Mesendoderm (in vitro differentiated cells): ENCODE measurements at regions not wholly inside any gene's neighbourhood (a gene's known extent, or its start where the extent isn't known, plus 50 kb on each side); places are given as distances from the start of the nearest gene placed in this dataset.

Experiments used
- DNase-seq: peaks from one replicate; pipeline ENCODE4 v3.0.0; 2013
- H2AK5ac ChIP-seq: 2 replicates; pipeline ENCODE4 v1.6.1; 2013; ENCODE audit warnings: low read length, inconsistent platforms
- H2BK120ac ChIP-seq: 2 replicates; pipeline ENCODE4 v1.6.1; 2013; ENCODE audit warnings: low read depth, mild to moderate bottlenecking, low read length, moderate library complexity, mixed read lengths
- H2BK15ac ChIP-seq: replicated peaks from 2 replicates; pipeline ENCODE4 v1.6.1; 2013; ENCODE audit warnings: low read depth, mild to moderate bottlenecking, moderate library complexity
- H2BK5ac ChIP-seq: 2 replicates; pipeline ENCODE4 v1.6.1; 2013; ENCODE audit warnings: low read length, inconsistent platforms
- H3K18ac ChIP-seq: 2 replicates; pipeline ENCODE4 v1.6.1; 2013; ENCODE audit warnings: mild to moderate bottlenecking, low read length, mixed read lengths
- H3K23ac ChIP-seq: one replicate; pipeline ENCODE4 v1.6.1; 2013; ENCODE audit warnings: low read length
- H3K27ac ChIP-seq: 2 replicates; pipeline ENCODE4 v1.5.1; 2013; ENCODE audit warnings: low read depth, mild to moderate bottlenecking, inconsistent platforms, low read length, moderate library complexity
- H3K27me3 ChIP-seq: 2 replicates; pipeline ENCODE4 v1.6.1; 2013; ENCODE audit warnings: low read length, control low read depth, mild to moderate bottlenecking, inconsistent platforms; ENCODE audit not compliant: insufficient read depth, poor library complexity
- H3K36me3 ChIP-seq: 2 replicates; pipeline ENCODE4 v1.6.1; 2013; ENCODE audit warnings: low read length, inconsistent platforms; ENCODE audit not compliant: control insufficient read depth, insufficient read depth
- H3K4ac ChIP-seq: one replicate; pipeline ENCODE4 v1.6.1; 2013; ENCODE audit warnings: low read depth, mild to moderate bottlenecking, low read length, moderate library complexity
- H3K4me1 ChIP-seq: 2 replicates; pipeline ENCODE4 v1.6.1; 2013; ENCODE audit warnings: low read depth, low read length, inconsistent platforms; ENCODE audit not compliant: control insufficient read depth
- H3K4me2 ChIP-seq: 2 replicates; pipeline ENCODE4 v1.6.1; 2013; ENCODE audit warnings: low read length
- H3K4me3 ChIP-seq: 2 replicates; pipeline ENCODE4 v1.5.1; 2013; ENCODE audit warnings: mild to moderate bottlenecking, low read length
- H3K56ac ChIP-seq: one replicate; pipeline ENCODE4 v1.6.1; 2013; ENCODE audit warnings: low read length
- H3K79me1 ChIP-seq: 2 replicates; pipeline ENCODE4 v1.6.1; 2013; ENCODE audit warnings: low read length, inconsistent platforms
- H3K79me2 ChIP-seq: 2 replicates; pipeline ENCODE4 v1.6.1; 2013; ENCODE audit warnings: mild to moderate bottlenecking, low read length; ENCODE audit not compliant: control insufficient read depth, insufficient read depth
- H3K9ac ChIP-seq: 2 replicates; pipeline ENCODE4 v1.6.1; 2013; ENCODE audit warnings: low read length, inconsistent platforms
- H4K5ac ChIP-seq: one replicate; pipeline ENCODE4 v1.6.1; 2013; ENCODE audit warnings: low read length
- H4K8ac ChIP-seq: one replicate; pipeline ENCODE4 v1.6.1; 2013; ENCODE audit warnings: low read depth, mild to moderate bottlenecking, control low read depth, low read length, moderate library complexity
- WGBS: extraction: QIAGEN DNeasy Blood & Tissue Kit; methylation state at CpG from one replicate; pipeline ENCODE4 v1.1.7; 2013; ENCODE audit warnings: low lambda C conversion rate, missing lambda C conversion rate; ENCODE audit not compliant: insufficient coverage; ENCODE audit errors: extremely low coverage; 5-methylcytosine and 5-hydroxymethylcytosine counted together

- Histone ChIP-seq H2BK5ac (no peak overlapping the region), H4K8ac (no peak overlapping the region), H3K36me3 (no peaks in the 10 kb centered on the region), H3K56ac (no peak overlapping the region), H3K27ac (no peak overlapping the region), H3K4me1 (no peaks in the 10 kb centered on the region), H3K18ac (no peak overlapping the region), H3K4me3 (no peak overlapping the region), H3K27me3 (no peaks in the 10 kb centered on the region), H3K4ac (no peak overlapping the region), H3K4me2 (no peak overlapping the region), H3K79me2 (no peaks in the 10 kb centered on the region), H4K5ac (no peak overlapping the region), H3K9ac (no peak overlapping the region), H2BK120ac (no peak overlapping the region), H3K23ac (no peak overlapping the region), H2AK5ac (no peak overlapping the region), H3K79me1 (no peaks in the 10 kb centered on the region), H2BK15ac (no peak overlapping the region)
- no peak for DNase-seq
Measured at GRCh38 chr4:124977045-124977444, 264.5 kb upstream of the ANKRD50 start.

DNA sequence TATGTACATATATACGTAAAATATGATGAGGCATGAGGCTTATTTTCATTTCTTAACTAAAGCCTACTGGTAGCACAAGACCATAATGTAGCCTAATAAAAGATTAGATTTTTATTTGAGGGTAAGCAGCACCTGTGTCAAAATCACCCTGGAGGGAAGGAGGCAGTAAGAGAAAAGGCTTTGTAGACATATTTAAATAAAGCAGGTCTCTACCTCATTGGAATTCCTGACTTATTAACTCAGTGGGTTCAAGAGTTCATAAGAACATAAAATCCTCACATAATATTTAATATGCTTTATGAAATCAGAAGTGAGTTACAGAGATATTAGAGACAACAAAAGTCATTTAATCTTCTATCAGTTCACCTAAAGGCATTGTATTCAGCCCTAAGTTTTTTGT lies 261.6 kb upstream of the ANKRD50 start:
- no peak overlapping the region for H2BK15ac ChIP-seq
- no peaks in the 10 kb centered on the region for H3K4me1 ChIP-seq
- no peak overlapping the region for H3K4ac ChIP-seq
- no peak for DNase-seq
- H3K36me3 ChIP-seq = no peaks in the 10 kb centered on the region
- no peaks in the 10 kb centered on the region for H3K79me2 ChIP-seq
- H3K79me1 ChIP-seq = no peaks in the 10 kb centered on the region
- H3K4me3 ChIP-seq = no peak overlapping the region
- H3K23ac ChIP-seq = no peak overlapping the region
- no peaks in the 10 kb centered on the region for H3K27me3 ChIP-seq
- no peak overlapping the region for H2BK120ac ChIP-seq
- H2BK5ac ChIP-seq = no peak overlapping the region
- H3K9ac ChIP-seq = no peak overlapping the region
- H4K5ac ChIP-seq = no peak overlapping the region
- WGBS = no CpG with 5 or more reads among the region's 1 CpG
- no peak overlapping the region for H3K56ac ChIP-seq
- no peak overlapping the region for H3K27ac ChIP-seq
- no peak overlapping the region for H3K18ac ChIP-seq
- H2AK5ac ChIP-seq = no peak overlapping the region
- no peak overlapping the region for H4K8ac ChIP-seq
- no peak overlapping the region for H3K4me2 ChIP-seq

DNA sequence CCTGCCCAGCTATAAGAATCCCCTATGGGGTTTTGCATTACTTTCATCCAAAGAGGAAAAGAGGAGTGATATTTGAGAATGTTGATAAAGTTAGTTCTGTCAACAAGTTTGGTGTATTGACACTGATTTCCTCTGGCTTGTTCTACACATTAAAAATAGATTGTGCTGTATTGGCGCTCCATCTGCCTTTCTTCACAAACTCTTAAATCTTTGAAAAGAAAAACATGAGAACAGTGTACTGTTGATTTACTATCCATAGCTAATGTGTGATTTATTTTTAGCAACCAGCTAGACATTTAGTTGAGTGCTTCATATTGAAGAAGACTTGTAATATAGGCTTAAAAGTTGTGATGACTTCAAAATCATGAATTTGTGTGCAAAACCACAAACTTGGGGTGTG lies 261.2 kb upstream of the ANKRD50 start:
- no peak overlapping the region for H2BK15ac ChIP-seq
- H3K27ac ChIP-seq = no peak overlapping the region
- no peak overlapping the region for H4K8ac ChIP-seq
- no peaks in the 10 kb centered on the region for H3K79me2 ChIP-seq
- WGBS = no CpG with 5 or more reads among the region's 1 CpG
- H2BK5ac ChIP-seq = no peak overlapping the region
- no peak overlapping the region for H3K9ac ChIP-seq
- no peak overlapping the region for H3K4me2 ChIP-seq
- no peak overlapping the region for H4K5ac ChIP-seq
- no peaks in the 10 kb centered on the region for H3K36me3 ChIP-seq
- H3K56ac ChIP-seq = no peak overlapping the region
- DNase-seq = no peak
- H3K79me1 ChIP-seq = no peaks in the 10 kb centered on the region
- H3K18ac ChIP-seq = no peak overlapping the region
- H3K23ac ChIP-seq = no peak overlapping the region
- H3K4ac ChIP-seq = no peak overlapping the region
- no peak overlapping the region for H2BK120ac ChIP-seq
- H3K4me3 ChIP-seq = no peak overlapping the region
- H3K4me1 ChIP-seq = no peaks in the 10 kb centered on the region
- H2AK5ac ChIP-seq = no peak overlapping the region
- H3K27me3 ChIP-seq = no peaks in the 10 kb centered on the region

DNA sequence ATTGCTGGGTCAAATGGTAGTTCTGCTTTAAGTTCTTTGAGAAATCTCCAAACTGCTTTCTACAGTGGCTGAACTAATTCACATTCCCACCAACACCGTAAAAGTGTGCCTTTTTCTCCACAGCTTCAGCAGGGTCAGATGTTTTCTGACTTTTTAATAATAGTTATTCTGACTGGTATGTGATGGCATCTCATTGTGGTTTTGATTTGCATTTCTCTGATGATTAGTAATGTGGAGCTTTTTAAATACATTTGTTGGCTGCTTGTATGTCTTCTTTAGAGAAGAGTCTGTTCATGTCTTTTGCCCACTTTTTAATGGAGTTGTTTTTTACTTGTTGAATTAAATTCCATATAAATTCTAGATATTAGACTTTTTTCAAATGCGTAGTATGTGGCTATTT lies 257.5 kb upstream of the ANKRD50 start:
- Histone ChIP-seq H4K5ac (no peak overlapping the region), H3K4ac (no peak overlapping the region), H4K8ac (no peak overlapping the region), H3K4me1 (no peaks in the 10 kb centered on the region), H3K27ac (no peak overlapping the region), H3K79me1 (no peaks in the 10 kb centered on the region), H3K56ac (no peak overlapping the region), H2BK120ac (no peak overlapping the region), H3K9ac (no peak overlapping the region), H3K36me3 (no peaks in the 10 kb centered on the region), H2AK5ac (no peak overlapping the region), H3K27me3 (no peaks in the 10 kb centered on the region), H2BK5ac (no peak overlapping the region), H3K79me2 (no peaks in the 10 kb centered on the region), H2BK15ac (no peak overlapping the region), H3K4me2 (no peak overlapping the region), H3K18ac (no peak overlapping the region), H3K23ac (no peak overlapping the region), H3K4me3 (no peak overlapping the region)
- WGBS = no CpG with 5 or more reads among the region's 2 CpGs
- DNase-seq = no peak

DNA sequence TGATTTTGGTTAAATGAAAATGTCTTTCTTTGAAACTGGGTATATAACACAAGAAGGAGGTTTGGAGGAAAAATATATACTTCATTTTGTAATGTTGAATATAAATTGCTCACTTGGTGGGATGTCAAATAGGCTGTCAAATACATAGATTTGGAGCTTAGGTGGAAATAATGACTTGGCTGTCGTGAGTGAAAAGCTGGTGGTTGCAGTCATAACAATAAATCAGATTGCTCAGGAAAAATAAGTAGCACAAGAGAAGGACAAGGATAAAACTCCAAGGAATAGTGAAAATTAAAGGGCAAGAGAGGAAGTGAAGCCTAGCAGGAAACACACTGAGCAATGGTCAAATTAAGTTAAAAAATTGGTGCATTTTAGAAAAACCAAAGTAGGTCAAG lies 253.0 kb upstream of the ANKRD50 start:
- Histone ChIP-seq H3K4me2 (no peak overlapping the region), H3K9ac (no peak overlapping the region), H3K4me1 (no peaks in the 10 kb centered on the region), H2BK120ac (no peak overlapping the region), H2BK15ac (no peak overlapping the region), H3K4ac (no peak overlapping the region), H3K36me3 (no peaks in the 10 kb centered on the region), H2BK5ac (no peak overlapping the region), H2AK5ac (no peak overlapping the region), H3K4me3 (no peak overlapping the region), H3K18ac (no peak overlapping the region), H3K79me2 (no peaks in the 10 kb centered on the region), H3K79me1 (no peaks in the 10 kb centered on the region), H4K8ac (no peak overlapping the region), H3K23ac (no peak overlapping the region), H3K56ac (no peak overlapping the region), H3K27ac (no peak overlapping the region), H4K5ac (no peak overlapping the region), H3K27me3 (no peaks in the 10 kb centered on the region)
- no CpG with 5 or more reads among the region's 1 CpG for WGBS
- DNase-seq = no peak

- H2AK5ac ChIP-seq = no peak overlapping the region
Measured at GRCh38 chr4:124964852-124965496, 252.4 kb upstream of the ANKRD50 start.

More at GRCh38 chr4:124964852-124965496, 252.4 kb upstream of the ANKRD50 start:
- Histone ChIP-seq H2BK5ac (no peak overlapping the region), H3K4me2 (no peak overlapping the region), H4K8ac (no peak overlapping the region), H2BK120ac (no peak overlapping the region), H3K27me3 (no peaks in the 10 kb centered on the region), H3K18ac (no peak overlapping the region), H3K79me2 (no peaks in the 10 kb centered on the region), H3K4me3 (no peak overlapping the region), H3K4ac (no peak overlapping the region), H4K5ac (no peak overlapping the region), H2BK15ac (no peak overlapping the region), H3K27ac (no peak overlapping the region), H3K9ac (no peak overlapping the region), H3K56ac (no peak overlapping the region), H3K23ac (no peak overlapping the region), H3K4me1 (no peaks in the 10 kb centered on the region), H3K79me1 (no peaks in the 10 kb centered on the region), H3K36me3 (no peaks in the 10 kb centered on the region)
- DNase-seq = no peak
- no CpG with 5 or more reads among the region's 5 CpGs for WGBS
